EH (cell line): ENCODE measurements at regions not wholly inside any gene's neighbourhood (a gene's known extent, or its start where the extent isn't known, plus 50 kb on each side); places are given as distances from the start of the nearest gene placed in this dataset.

ENCODE experiments used
- DNase-seq: peaks from one replicate; pipeline ENCODE4 v3.0.0-alpha.2; 2015; ENCODE audit warnings: low read depth

DNA sequence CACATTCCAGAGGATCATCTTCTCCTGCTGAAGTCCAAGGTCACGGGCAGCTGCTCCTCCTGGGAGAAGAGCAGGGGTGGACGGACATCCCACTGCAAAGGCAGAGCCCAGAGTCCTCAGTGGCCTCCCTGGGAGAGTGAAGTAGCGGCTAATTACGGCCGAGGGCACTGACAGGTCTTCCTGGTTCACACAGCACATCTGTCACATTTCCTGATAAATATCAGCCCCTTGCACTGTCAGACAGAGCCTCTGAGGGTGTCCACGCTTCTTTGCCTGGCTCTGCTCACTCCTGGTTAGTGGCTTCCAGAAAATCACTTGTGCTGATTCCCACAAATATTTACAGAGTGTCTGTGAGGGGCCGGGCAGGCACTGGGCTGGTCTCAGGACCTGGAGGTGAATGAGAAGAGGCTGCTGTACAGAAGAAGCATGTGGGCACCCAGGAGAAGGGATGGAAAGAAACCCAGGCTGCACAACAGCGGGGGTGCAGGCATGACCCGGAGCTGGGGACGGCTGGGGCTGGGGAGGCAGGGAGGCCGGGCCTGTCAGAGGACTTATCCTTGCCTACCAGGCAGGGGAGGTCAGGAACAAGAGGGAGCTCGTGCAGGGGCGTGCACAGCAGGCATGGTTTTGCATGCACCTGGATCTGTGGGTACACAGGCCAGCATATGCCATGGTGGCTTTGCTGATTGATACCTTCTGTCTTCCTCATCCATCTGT is 258.2 kb upstream of the TNRC6C start:
- DNase-seq: no peak

GRCh38 chr17:77701996-77702395 is 256.5 kb upstream of the TNRC6C start:
- DNase-seq: no peak

DNA sequence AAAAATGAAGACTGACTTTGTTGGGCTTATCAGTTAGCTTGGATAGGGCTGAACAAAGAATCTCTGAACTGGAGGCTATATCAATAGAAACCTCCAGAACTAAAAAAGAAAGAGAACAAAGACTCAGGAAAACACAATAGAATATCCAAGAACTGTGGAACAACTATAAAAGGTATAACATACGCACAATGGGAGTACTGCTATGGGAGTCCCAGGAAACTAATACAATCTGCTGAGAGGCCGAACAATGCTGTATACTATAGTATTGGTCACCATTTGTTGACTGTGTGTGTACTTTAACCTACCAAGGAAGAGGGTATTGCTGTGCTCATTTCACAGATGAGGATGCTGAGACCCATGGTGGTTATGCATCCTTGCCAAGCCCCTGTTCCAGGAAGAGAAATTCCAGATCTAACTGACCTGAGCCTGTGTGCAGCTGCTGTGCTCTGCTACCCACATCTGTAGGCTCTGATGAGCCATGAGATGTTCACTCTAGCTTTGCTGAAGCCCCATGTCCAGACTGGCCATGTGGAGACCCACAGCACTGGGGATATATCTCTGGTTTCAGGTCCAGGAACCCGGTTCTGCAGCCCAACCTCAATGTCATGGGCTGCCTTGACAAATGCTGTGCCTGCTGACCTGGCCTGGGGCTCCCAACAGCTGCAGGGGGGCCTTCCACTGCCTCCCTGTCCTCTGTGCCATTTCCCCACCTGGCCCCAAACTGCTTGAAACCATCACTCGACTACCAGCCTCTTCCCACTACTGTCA is 254.3 kb upstream of the TNRC6C start:
- DNase-seq: no peak

DNA sequence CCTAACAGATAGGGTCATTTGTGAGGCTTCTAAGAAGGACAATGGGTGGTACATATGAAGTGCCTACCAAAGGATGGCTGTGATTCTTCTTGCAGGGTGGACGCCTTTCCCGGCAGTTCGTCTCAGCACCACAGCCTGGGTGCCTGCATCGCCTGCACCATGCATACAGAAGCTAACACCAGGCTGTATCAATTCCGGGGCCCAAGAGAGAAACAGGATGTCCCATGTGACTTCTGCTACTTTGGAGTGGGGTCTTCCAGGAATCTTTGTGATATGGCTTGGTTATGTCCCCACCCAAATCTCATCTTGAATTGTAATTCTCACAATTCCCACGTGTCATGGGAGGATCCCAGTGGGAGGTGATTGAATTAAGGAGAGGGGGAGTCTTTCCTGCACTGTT is 251.6 kb upstream of the TNRC6C start:
- DNase-seq: no peak

GRCh38 chr17:77707546-77707945 is 251.0 kb upstream of the TNRC6C start:
- DNase-seq: no peak

DNA sequence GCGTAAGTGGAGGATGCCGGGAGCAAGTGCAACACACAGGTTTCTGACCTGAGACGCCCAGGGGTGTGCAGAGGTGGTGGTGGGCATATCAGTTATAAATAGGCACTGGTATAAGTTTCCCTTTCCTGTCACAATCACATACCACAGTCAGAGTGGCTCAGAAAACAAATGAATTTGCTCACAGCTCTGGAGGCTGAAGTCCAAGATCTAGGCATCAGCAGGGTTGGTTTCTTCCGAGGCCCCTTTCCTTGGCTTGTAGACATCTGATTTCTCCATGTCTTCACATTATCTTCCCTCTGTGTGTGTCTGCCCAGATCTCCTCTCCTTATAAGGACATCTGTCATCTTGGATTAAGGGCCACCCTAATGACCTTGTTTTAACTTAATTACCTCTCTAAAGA is 250.5 kb upstream of the TNRC6C start:
- no peak for DNase-seq

DNA sequence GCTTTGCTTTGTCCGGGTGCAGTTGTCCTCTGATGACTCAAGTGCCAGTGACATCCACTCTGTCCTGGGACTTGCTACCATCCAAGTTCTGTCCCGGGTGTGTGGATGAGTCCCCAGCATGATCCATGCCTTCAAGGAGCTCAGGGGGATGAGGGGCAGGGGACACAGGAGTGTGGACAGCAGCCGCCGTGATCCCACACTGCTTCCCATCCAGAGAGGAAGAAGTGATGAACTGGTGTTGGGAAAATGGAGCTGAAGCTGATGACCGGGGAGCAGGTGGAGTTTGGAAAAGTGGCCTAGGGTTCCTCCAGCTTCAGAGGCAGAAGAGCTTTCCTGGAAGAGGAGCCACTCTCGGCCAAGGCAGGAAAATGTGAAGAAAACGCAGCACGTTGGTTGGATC is 249.6 kb upstream of the TNRC6C start:
- DNase-seq: no peak

DNA sequence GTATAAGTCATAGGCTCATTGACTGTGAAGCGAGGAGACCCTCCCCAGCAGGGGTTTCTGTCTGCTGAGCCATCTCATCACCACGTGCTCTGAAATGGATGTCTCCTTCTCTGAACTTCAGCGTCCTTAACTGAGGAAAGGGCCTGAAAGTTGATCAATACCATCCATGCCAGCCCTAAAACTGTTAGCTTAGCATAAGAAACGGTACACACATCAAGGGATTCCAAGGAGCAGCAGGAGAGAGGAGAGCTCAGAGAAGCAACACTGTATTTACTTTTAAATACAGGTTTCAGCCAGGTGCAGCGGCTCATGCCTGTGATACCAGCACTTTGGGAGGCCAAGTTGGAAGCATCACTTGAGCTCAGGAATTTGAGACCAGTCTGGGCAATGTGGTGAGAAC is 248.9 kb upstream of the TNRC6C start:
- no peak for DNase-seq

DNA sequence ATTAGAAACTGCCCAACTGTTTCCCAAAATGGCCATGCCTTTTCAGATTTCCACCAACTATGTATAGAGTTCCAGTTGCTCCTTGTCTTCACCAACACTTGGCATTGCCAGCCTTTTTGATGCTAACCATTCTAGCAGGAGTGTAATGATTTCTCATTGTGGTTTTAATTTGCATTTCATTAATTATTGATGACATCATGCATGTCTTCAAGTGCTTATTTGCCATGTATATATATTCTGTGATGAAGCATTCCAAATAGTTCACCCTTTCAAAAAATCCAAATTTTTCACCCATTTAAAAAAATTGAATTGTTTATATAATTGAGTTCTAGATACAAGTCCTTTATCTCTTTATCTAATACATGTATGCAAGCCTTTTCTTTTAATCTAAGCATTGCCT is 245.9 kb upstream of the TNRC6C start:
- no peak for DNase-seq

GRCh38 chr17:77716289-77716926 is 242.1 kb upstream of the TNRC6C start:
- DNase-seq: no peak

GRCh38 chr17:77717941-77718668 is 240.4 kb upstream of the TNRC6C start:
- DNase-seq: no peak

DNA sequence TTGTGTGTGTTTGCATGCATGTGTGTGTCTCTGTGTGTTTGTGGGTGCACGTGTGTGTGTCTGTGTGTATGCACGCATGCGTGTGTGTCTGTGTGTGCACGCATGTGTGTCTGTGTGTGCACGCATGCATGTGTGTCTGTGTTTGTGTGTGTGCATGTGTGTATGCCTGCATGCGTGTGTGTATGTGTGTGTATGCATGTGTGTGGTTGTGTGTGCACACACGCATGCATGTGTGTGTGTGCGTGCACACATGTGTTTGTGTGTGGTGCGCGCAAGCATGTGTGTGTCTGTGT is 239.9 kb upstream of the TNRC6C start:
- no peak for DNase-seq

DNA sequence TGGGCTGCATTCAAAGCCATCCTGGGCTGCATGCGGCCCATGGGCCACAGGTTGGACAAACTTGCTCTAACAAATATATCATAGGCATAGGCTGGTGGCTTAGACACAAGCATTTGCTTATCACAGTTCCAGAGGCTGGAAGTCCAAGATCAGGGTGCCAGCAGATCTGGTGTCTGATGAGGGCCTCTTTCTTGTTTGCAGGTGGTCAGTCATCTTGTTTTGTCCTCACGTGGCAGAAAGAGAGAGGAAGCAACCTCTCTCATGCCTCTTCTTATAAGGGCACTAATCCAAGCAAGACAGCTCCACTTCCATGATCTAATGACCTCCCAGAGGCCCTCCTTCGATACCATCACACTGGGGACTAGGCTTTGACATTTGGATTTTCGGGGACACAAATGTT is 238.7 kb upstream of the TNRC6C start:
- no peak for DNase-seq

DNA sequence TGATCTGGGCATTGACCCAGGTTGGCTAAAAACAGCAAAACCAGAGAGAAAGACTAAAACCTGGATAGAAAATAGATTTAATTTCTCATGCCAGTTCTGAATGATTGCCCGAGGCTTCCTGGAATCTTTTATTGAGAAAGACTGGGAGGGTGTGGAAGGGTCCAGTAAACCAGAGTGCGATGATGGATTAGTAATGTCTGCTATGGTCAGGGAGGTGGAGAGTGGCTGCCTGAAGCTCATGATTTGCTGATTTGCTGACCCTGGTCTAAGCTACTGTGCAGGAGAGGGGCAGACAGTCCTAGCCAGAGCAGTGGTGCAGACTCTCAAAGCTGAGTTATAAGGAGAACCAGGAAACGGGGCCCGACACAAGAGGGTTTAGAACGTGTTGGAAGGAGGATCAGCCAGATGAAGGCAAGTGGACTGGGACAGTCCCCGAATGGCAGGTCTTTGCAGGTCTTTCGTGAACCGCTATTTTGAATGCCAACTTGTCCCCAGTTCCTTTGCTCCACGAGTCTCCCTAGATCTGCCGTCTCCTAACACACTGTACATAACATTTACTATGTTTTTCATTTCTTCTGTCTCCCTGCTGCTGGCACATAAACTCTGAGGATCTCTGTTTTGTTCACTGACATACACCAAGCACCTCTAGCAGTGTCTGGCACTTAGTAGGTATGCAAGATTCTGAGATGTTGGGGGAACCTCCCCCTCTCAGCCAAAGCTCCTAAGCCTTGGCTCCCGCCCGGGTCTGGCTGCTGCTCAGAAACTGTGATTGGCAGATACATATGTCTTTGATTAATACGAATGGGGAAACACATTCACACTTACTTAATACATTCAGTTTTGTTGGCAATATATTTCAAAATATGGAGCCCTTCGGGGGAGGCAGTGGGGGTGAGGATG is 237.3 kb upstream of the TNRC6C start:
- DNase-seq: no peak

- DNase-seq: no peak
Observed at GRCh38 chr17:77721846-77722160, 236.7 kb upstream of the TNRC6C start.

GRCh38 chr17:77722366-77722765 is 236.1 kb upstream of the TNRC6C start:
- DNase-seq: no peak

GRCh38 chr17:77723071-77723908 is 235.2 kb upstream of the TNRC6C start:
- DNase-seq: no peak

- DNase-seq: no peak
Observed at GRCh38 chr17:77723909-77724875, 234.3 kb upstream of the TNRC6C start.

GRCh38 chr17:77724876-77725615 is 233.5 kb upstream of the TNRC6C start:
- DNase-seq: no peak
